Hepatocyte (in vitro differentiated cells): ENCODE measurements at regions not wholly inside any gene's neighbourhood (a gene's known extent, or its start where the extent isn't known, plus 50 kb on each side); places are given as distances from the start of the nearest gene placed in this dataset.
"Not testable (repeated sequence)": the region's sequence is repeated elsewhere in the genome, so short reads cannot be mapped to it uniquely, and the experiment has no call there.

Source experiments
- CTCF ChIP-seq: fragments of 200-600 bp; sonication (generic); IDR thresholded peaks from 2 replicates; pipeline ENCODE4 v1.5.1; 2016; ENCODE audit warnings: antibody characterized with exemption, mild to moderate bottlenecking; ENCODE audit not compliant: poor library complexity
- EZH2 ChIP-seq: fragments of 200-600 bp; sonication (generic); IDR thresholded peaks from 2 replicates; pipeline ENCODE4 v1.6.1; 2016; ENCODE audit warnings: antibody characterized with exemption, mild to moderate bottlenecking, borderline replicate concordance

GRCh38 chr4:144426023-144426422, 219.9 kb upstream of the HHIP start:
- not testable (repeated sequence) for TF ChIP-seq CTCF, EZH2
